IgD-negative memory B cell (primary cell): ENCODE measurements at regions not wholly inside any gene's neighbourhood (a gene's known extent, or its start where the extent isn't known, plus 50 kb on each side); places are given as distances from the start of the nearest gene placed in this dataset.

Experiments used
- H3K27ac Mint-ChIP-seq, 3 donors: one replicate each; pipeline ENCODE4 v1.8.0; 2020 to 2022; ENCODE audit warnings: mild to moderate bottlenecking in 3 of 3, mixed read lengths in 3 of 3, moderate library complexity in 1 of 3
- H3K27me3 Mint-ChIP-seq: one replicate; pipeline ENCODE4 v1.8.0; 2021; ENCODE audit warnings: mixed read lengths
- H3K36me3 Mint-ChIP-seq: one replicate; pipeline ENCODE4 v1.8.0; 2020; ENCODE audit warnings: mild to moderate bottlenecking, mixed read lengths
- H3K4me1 Mint-ChIP-seq, 3 donors: one replicate each; pipeline ENCODE4 v1.8.0; 2020 to 2022; ENCODE audit warnings: mixed read lengths in 3 of 3, mild to moderate bottlenecking in 1 of 3
- H3K4me3 Mint-ChIP-seq, 4 donors: one replicate each; pipeline ENCODE4 v1.8.0; 2020 to 2022; ENCODE audit warnings: mild to moderate bottlenecking in 4 of 4, mixed read lengths in 4 of 4, moderate library complexity in 3 of 4
- H3K9me3 Mint-ChIP-seq, 3 donors: one replicate each; pipeline ENCODE4 v1.8.0; 2020 to 2021; ENCODE audit warnings: mixed read lengths in 3 of 3, mild to moderate bottlenecking in 1 of 3

- Mint-ChIP-seq H3K27me3 (no peaks in the 10 kb centered on the region), H3K9me3 (peaks cover 0 to 10% (median 2%) of the 10 kb centered on the region in 3 donors), H3K4me1 (no peaks in the 10 kb centered on the region), H3K4me3 (no peak overlapping the region), H3K36me3 (no peaks in the 10 kb centered on the region), H3K27ac (no peak overlapping the region)
Measured at GRCh38 chr7:136692221-136692620, 176.2 kb upstream of the CHRM2 start.

DNA sequence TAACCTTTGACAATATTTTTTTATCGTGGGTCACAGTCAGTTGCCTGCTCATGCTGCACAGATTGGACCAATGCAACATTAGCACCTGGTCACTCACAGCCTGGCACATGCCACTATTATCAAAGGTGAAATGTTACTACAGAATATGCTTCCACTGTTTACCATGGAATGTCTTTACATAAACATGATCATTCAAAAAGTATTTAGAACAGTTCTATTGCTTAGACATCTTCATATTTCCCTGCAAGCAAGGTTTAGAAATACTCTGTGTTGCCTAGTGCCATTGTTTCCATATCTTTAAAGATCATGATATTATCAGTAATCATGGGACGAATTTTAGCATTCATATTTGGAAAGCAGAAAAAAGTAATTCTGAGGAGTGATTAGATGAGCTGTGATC is 179.9 kb upstream of the CHRM2 start:
- Mint-ChIP-seq H3K4me3 (no peak overlapping the region), H3K9me3 (peaks cover 0 to 5% (median 2%) of the 10 kb centered on the region in 3 donors), H3K36me3 (no peaks in the 10 kb centered on the region), H3K27ac (no peak overlapping the region), H3K4me1 (no peaks in the 10 kb centered on the region), H3K27me3 (no peaks in the 10 kb centered on the region)

- Mint-ChIP-seq H3K36me3 (no peaks in the 10 kb centered on the region), H3K27me3 (no peaks in the 10 kb centered on the region), H3K4me1 (no peaks in the 10 kb centered on the region), H3K27ac (no peak overlapping the region), H3K9me3 (peaks cover 0 to 5% (median 2%) of the 10 kb centered on the region in 3 donors), H3K4me3 (no peak overlapping the region)
Measured at GRCh38 chr7:136687693-136688322, 180.6 kb upstream of the CHRM2 start.

GRCh38 chr7:136685501-136686173 is 182.8 kb upstream of the CHRM2 start:
- no peaks in the 10 kb centered on the region for H3K4me1 Mint-ChIP-seq
- H3K4me3 Mint-ChIP-seq: no peak overlapping the region
- no peak overlapping the region for H3K27ac Mint-ChIP-seq
- H3K27me3 Mint-ChIP-seq: no peaks in the 10 kb centered on the region
- no peaks in the 10 kb centered on the region for H3K36me3 Mint-ChIP-seq
- H3K9me3 Mint-ChIP-seq: peaks cover 0 to 5% (median 4%) of the 10 kb centered on the region in 3 donors

GRCh38 chr7:136677471-136678365 is 190.7 kb upstream of the CHRM2 start:
- Mint-ChIP-seq H3K4me3 (no peak overlapping the region), H3K27ac (no peak overlapping the region), H3K27me3 (no peaks in the 10 kb centered on the region), H3K36me3 (no peaks in the 10 kb centered on the region), H3K4me1 (no peaks in the 10 kb centered on the region), H3K9me3 (peaks cover 3 to 19% (median 7%) of the 10 kb centered on the region in 3 donors)

GRCh38 chr7:136667584-136667983 is 200.9 kb upstream of the CHRM2 start:
- H3K27me3 Mint-ChIP-seq: no peaks in the 10 kb centered on the region
- H3K9me3 Mint-ChIP-seq: peaks cover 0 to 17% (median 2%) of the 10 kb centered on the region in 3 donors
- no peak overlapping the region for H3K27ac Mint-ChIP-seq
- no peaks in the 10 kb centered on the region for H3K36me3 Mint-ChIP-seq
- H3K4me1 Mint-ChIP-seq: no peaks in the 10 kb centered on the region
- H3K4me3 Mint-ChIP-seq: no peak overlapping the region

DNA sequence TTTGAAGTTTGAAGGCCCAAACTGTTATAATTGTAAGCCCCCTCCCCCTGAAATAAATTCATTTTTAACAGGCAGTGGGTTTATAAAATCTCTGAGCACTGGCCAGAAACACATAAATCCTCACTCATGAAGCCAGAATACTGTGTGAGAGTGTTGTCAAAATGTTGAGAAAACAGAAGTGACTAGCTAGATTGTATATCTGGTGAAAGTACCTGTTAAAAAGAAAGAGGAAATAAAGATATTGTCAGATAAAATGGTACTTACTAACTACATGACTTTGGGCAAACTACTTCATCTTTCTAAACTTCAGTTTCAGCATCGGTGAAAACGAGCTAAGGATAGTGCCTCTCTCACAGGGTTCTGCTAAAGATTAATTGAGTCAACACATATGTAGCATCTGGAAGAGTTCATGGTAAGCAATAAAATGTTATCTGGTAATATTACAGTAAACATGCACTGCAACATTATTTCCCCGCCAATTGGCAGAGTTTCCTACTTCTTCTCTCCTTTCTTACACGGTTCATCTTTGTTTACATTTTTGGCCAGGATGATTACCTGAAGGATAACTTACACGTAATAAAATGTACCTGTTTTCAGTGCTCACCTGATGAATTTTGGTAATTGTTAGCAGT is 202.5 kb upstream of the CHRM2 start:
- Mint-ChIP-seq H3K36me3 (no peaks in the 10 kb centered on the region), H3K27me3 (no peaks in the 10 kb centered on the region), H3K4me1 (no peaks in the 10 kb centered on the region), H3K9me3 (peaks cover 0 to 6% (median 0%) of the 10 kb centered on the region in 3 donors), H3K27ac (peak overlapping the region in 1 of 3 donors; percentile 17), H3K4me3 (no peak overlapping the region)

DNA sequence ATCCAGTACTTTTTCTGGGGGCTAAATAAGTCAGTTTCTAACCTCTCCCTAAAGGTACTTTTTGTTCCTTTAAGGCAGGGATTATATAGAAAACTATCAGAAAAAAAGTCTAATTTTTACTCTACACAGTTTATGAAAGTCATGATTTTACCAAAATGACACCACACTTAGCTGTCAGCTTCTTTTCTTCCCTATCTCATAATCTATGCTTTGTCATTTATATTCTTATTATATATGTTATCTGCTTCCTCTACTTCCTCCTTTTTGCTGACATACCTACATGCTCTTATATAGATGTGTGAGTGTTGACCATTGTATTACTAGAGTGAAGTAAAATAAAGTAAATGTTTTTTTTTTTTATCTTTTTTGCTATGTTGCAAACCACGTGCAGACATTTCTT is 203.9 kb upstream of the CHRM2 start:
- no peaks in the 10 kb centered on the region for H3K36me3 Mint-ChIP-seq
- no peaks in the 10 kb centered on the region for H3K27me3 Mint-ChIP-seq
- H3K27ac Mint-ChIP-seq: no peak overlapping the region
- H3K4me3 Mint-ChIP-seq: no peak overlapping the region
- H3K4me1 Mint-ChIP-seq: no peaks in the 10 kb centered on the region
- no peaks in the 10 kb centered on the region for H3K9me3 Mint-ChIP-seq

GRCh38 chr7:136657482-136657921 is 210.9 kb upstream of the CHRM2 start:
- Mint-ChIP-seq H3K9me3 (peaks cover 0 to 3% (median 0%) of the 10 kb centered on the region in 3 donors), H3K4me1 (no peaks in the 10 kb centered on the region), H3K4me3 (no peak overlapping the region), H3K27ac (no peak overlapping the region), H3K27me3 (no peaks in the 10 kb centered on the region), H3K36me3 (no peaks in the 10 kb centered on the region)

GRCh38 chr7:136656516-136656915 is 211.9 kb upstream of the CHRM2 start:
- H3K9me3 Mint-ChIP-seq: peaks cover 0 to 3% (median 0%) of the 10 kb centered on the region in 3 donors
- H3K4me3 Mint-ChIP-seq: no peak overlapping the region
- no peaks in the 10 kb centered on the region for H3K4me1 Mint-ChIP-seq
- H3K36me3 Mint-ChIP-seq: no peaks in the 10 kb centered on the region
- no peak overlapping the region for H3K27ac Mint-ChIP-seq
- no peaks in the 10 kb centered on the region for H3K27me3 Mint-ChIP-seq

GRCh38 chr7:136655414-136655813 is 213.0 kb upstream of the CHRM2 start:
- H3K4me1 Mint-ChIP-seq: no peaks in the 10 kb centered on the region
- no peaks in the 10 kb centered on the region for H3K27me3 Mint-ChIP-seq
- H3K27ac Mint-ChIP-seq: no peak overlapping the region
- no peaks in the 10 kb centered on the region for H3K36me3 Mint-ChIP-seq
- H3K9me3 Mint-ChIP-seq: peaks cover 0 to 3% (median 0%) of the 10 kb centered on the region in 3 donors
- H3K4me3 Mint-ChIP-seq: no peak overlapping the region

DNA sequence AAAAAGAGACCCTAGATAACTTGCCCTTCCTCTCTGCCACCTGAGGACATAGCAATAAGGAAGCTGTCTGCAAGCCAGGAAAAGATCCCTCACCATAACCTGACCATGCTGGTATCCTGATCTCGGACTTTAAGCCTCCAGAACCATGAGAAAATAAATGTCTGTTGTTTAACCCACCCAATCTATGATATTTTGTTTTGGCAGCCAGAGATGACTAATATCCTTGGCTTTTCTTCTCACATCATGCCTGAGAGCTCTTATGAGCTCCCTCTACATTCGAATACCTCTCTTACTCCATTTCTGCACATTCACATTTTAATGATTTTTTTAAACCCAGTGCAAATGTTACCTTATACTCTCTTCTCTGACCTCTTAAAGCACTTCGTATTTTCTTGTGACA is 214.0 kb upstream of the CHRM2 start:
- Mint-ChIP-seq H3K4me3 (no peak overlapping the region), H3K27ac (no peak overlapping the region), H3K36me3 (no peaks in the 10 kb centered on the region), H3K27me3 (no peaks in the 10 kb centered on the region), H3K9me3 (peaks cover 0 to 3% (median 0%) of the 10 kb centered on the region in 3 donors), H3K4me1 (no peaks in the 10 kb centered on the region)

GRCh38 chr7:136652635-136653370 is 215.6 kb upstream of the CHRM2 start:
- H3K9me3 Mint-ChIP-seq: peaks cover 0 to 5% (median 2%) of the 10 kb centered on the region in 3 donors
- H3K27ac Mint-ChIP-seq: no peak overlapping the region
- H3K4me3 Mint-ChIP-seq: no peak overlapping the region
- no peaks in the 10 kb centered on the region for H3K36me3 Mint-ChIP-seq
- no peaks in the 10 kb centered on the region for H3K27me3 Mint-ChIP-seq
- no peaks in the 10 kb centered on the region for H3K4me1 Mint-ChIP-seq

DNA sequence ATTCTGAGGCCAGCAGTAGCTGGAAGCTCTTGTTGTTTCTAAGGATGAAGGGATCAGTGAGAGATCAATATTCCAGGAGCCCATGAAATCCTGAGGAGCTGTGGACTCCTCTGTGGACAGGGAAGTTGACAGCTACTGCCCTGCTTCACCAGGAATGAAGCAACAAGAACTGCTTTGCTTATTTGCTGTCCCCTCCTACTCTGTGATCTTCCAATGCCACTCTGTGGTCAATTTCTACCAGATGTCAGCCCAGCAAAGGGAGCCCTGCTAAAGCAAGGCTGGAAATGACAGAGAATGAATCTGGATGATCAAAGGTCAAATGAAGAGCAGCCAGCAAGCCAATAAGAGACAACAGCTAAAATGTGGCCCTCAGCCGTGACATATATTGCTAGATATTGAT is 227.5 kb upstream of the CHRM2 start:
- H3K36me3 Mint-ChIP-seq: no peaks in the 10 kb centered on the region
- H3K4me3 Mint-ChIP-seq: no peak overlapping the region
- H3K4me1 Mint-ChIP-seq: no peaks in the 10 kb centered on the region
- no peak overlapping the region for H3K27ac Mint-ChIP-seq
- H3K27me3 Mint-ChIP-seq: no peaks in the 10 kb centered on the region
- peaks cover 0 to 2% (median 0%) of the 10 kb centered on the region in 3 donors for H3K9me3 Mint-ChIP-seq
